ENCODE measurements at regions not wholly inside any gene's neighbourhood (a gene's known extent, or its start where the extent isn't known, plus 50 kb on each side); places are given as distances from the start of the nearest gene placed in this dataset.

DNA sequence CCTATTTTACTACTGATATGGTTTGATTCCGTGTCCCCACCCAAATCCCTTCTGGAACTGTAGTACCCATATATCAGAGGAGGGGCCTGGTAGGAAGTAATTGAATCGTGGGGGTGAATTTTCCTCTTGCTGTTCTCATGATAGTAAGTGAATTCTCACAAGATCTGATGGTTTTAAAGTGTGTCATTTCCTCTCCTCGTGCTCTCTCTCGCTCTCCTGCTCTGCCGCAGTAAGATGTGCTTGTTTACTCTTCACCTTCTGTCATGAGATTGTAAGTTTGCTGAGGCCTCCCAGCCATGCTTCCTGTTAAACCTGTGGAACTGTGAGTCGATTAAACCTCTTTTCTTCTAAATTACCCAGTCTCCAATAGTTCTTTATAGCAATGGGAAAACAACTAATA is 81.2 kb upstream of the ZBTB20 start:
- intact Hi-C loops (cut with DNase I, micrococcal nuclease), result no loop called here
- DNase-seq (no peak), ATAC-seq (no peak)
- TF ChIP-seq, protein P1, sequence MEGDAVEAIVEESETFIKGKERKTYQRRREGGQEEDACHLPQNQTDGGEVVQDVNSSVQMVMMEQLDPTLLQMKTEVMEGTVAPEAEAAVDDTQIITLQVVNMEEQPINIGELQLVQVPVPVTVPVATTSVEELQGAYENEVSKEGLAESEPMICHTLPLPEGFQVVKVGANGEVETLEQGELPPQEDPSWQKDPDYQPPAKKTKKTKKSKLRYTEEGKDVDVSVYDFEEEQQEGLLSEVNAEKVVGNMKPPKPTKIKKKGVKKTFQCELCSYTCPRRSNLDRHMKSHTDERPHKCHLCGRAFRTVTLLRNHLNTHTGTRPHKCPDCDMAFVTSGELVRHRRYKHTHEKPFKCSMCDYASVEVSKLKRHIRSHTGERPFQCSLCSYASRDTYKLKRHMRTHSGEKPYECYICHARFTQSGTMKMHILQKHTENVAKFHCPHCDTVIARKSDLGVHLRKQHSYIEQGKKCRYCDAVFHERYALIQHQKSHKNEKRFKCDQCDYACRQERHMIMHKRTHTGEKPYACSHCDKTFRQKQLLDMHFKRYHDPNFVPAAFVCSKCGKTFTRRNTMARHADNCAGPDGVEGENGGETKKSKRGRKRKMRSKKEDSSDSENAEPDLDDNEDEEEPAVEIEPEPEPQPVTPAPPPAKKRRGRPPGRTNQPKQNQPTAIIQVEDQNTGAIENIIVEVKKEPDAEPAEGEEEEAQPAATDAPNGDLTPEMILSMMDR (IDR thresholded peaks at IDR 0.05), result no peak
- Histone ChIP-seq H3K36me3 (ENCODE audit: low read depth) (no peaks in the 10 kb centered on the region), H3K4me1 (ENCODE audit: low read depth) (no peaks in the 10 kb centered on the region), H3K4me3 (no peak overlapping the region), H3K9me3 (no peaks in the 10 kb centered on the region)

DNA sequence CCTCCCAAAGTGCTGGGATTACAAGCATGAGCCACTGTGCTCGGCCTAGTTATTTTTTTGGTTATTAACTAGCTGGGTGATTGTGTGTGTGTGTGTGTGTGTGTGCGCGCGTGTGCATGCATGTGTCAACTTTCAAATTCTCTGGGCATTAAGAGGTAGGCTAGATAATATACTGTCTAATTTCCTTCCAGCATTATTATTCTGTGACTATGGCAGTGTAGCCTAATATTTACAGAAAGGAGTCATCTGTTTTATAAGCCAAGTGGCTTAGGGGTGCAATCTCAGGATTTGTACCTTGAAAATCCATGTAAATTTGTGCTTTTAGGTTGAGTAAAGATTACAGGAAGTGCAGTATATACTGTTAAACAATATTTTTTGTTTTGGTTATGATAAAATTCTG is 85.1 kb upstream of the ZBTB20 start:
- ATAC-seq, result no peak

DNA sequence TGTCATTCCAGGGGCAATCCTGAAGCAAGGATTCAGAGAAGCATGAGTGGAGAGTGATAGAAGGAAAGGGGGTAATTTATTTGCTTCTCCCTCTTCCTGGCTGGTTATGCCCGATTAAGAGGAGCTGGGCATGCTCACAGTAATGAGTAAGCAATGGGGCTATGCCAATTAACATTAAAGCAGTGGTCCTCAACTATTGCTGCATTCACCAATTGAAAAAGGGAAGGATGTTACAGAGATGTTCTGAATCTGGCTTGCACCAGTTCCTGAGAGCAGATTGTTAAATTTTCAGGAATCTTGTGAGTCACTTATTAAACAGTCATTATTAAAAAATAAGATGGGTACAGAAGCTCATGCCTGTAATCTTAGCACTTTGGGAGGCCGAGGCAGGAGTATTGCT is 85.9 kb upstream of the ZBTB20 start:
- H3K36me3 ChIP-seq (ENCODE audit: low read depth), result no peaks in the 10 kb centered on the region
- no peaks in the 10 kb centered on the region for H3K9me3 ChIP-seq
- no peak overlapping the region for H3K4me3 ChIP-seq
- DNase-seq (no peak), ATAC-seq (no peak)
- intact Hi-C loops (cut with DNase I, micrococcal nuclease), result no loop called here
- TF ChIP-seq, protein P1 (IDR thresholded peaks at IDR 0.05), result no peak
- H3K4me1 ChIP-seq (ENCODE audit: low read depth), result no peaks in the 10 kb centered on the region

More for the DNA sequence above, 85.1 kb upstream of the ZBTB20 start:
- H3K36me3 ChIP-seq (ENCODE audit: low read depth), result no peaks in the 10 kb centered on the region
- H3K4me3 ChIP-seq, result no peak overlapping the region
- TF ChIP-seq, protein P1 (IDR thresholded peaks at IDR 0.05), result no peak
- H3K4me1 ChIP-seq (ENCODE audit: low read depth), result no peaks in the 10 kb centered on the region
- H3K9me3 ChIP-seq, result no peaks in the 10 kb centered on the region
- intact Hi-C loops (cut with DNase I, micrococcal nuclease), result no loop called here
- no peak for DNase-seq

DNA sequence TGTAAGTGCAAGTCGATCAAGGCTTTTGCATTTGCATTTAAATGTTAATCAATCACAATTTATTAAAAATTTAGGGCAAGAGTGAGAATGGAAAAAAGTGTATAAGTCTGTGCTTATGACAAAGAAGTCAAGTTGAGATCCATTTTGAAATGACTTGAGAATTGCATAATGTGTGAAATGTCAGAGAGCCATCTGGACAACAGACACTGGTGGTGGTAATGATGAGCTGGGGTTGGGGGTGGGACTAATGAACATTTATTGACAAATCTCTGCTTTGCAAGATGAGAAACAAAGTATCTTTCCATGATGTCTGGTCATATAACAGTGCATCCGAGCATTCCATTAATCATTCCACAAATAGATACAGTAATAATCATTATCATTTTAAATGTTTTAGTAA is 89.4 kb upstream of the ZBTB20 start:
- intact Hi-C loops (cut with DNase I, micrococcal nuclease), result no loop called here
- H3K4me3 ChIP-seq, result no peak overlapping the region
- H3K36me3 ChIP-seq (ENCODE audit: low read depth), result no peaks in the 10 kb centered on the region
- DNase-seq, result no peak
- no peaks in the 10 kb centered on the region for H3K4me1 ChIP-seq (ENCODE audit: low read depth)
- TF ChIP-seq, protein P1 (IDR thresholded peaks at IDR 0.05), result no peak
- no peaks in the 10 kb centered on the region for H3K9me3 ChIP-seq
- ATAC-seq, result no peak

DNA sequence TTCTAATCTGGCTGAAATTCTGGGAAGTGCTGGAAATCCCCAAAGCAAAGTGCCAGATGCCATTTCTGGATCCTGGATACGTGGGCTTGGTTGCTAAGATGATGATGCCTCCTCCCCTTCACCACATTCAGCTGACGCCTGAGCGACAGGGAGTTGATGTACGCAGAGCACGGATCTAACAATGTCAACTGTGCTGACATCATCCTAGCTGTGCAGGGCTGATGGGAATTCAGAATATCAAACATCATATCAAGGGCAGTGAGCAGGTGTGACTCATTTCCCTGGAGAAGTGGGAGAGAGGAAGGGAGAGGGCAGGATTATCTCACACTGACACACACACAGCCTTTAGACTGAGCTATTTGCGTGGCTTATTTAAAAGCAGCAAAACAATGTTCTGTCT is 92.6 kb upstream of the ZBTB20 start:
- no peak for DNase-seq
- H3K4me3 ChIP-seq, result no peak overlapping the region
- H3K4me1 ChIP-seq (ENCODE audit: low read depth), result no peaks in the 10 kb centered on the region
- H3K36me3 ChIP-seq (ENCODE audit: low read depth), result no peaks in the 10 kb centered on the region
- TF ChIP-seq, protein P1 (IDR thresholded peaks at IDR 0.05), result no peak
- no peaks in the 10 kb centered on the region for H3K9me3 ChIP-seq
- intact Hi-C loops (cut with DNase I, micrococcal nuclease), result no loop called here
- ATAC-seq, result peak; percentile 78

DNA sequence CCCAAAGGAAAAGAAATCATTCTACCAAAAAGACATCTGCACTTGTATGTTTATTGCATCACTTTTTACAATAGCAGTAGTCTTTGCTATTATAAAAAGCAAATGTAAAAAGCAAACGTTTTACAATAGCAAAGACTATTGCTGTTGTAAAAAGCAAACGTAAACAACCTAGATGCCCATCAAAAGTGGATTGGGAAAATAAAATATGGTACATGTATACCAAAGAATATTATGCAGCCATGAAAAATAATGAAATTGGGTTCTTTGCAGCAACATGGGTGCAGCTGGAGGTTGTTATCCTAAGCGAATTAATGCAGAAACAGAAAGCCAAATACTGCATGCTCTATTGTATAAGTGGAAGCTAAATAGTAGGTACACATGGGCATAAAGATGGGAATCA is 97.3 kb upstream of the ZBTB20 start:
- H3K4me1 ChIP-seq (ENCODE audit: low read depth), result no peaks in the 10 kb centered on the region
- TF ChIP-seq, protein P1 (IDR thresholded peaks at IDR 0.05), result no peak
- intact Hi-C loops (cut with DNase I, micrococcal nuclease), result no loop called here
- no peaks in the 10 kb centered on the region for H3K9me3 ChIP-seq
- H3K4me3 ChIP-seq, result no peak overlapping the region
- DNase-seq (no peak), ATAC-seq (no peak)
- no peaks in the 10 kb centered on the region for H3K36me3 ChIP-seq (ENCODE audit: low read depth)

Data from mucosa of descending colon (tissue), 3 donors.